ENCODE measurements at regions not wholly inside any gene's neighbourhood (a gene's known extent, or its start where the extent isn't known, plus 50 kb on each side); places are given as distances from the start of the nearest gene placed in this dataset.
"Not testable (repeated sequence)": the region's sequence is repeated elsewhere in the genome, so short reads cannot be mapped to it uniquely, and the experiment has no call there.

DNA sequence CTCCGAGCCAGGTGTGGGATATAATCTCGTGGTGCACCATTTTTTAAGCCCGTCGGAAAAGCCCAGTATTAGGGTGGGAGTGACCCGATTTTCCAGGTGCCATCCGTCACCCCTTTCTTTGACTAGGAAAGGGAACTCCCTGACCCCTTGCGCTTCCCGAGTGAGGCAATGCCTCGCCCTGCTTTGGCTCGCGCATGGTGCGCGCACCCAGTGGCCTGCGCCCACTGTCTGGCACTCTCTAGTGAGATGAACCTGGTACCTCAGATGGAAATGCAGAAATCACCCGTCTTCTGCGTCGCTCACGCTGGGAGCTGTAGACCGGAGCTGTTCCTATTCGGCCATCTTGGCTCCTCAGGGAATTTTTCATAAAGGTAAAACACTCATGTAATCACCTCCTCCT, 63.9 kb downstream of the RWDD3 start:
- not testable (repeated sequence) for DNase-seq (ENCODE audit: low read depth in 2 of 2)

DNA sequence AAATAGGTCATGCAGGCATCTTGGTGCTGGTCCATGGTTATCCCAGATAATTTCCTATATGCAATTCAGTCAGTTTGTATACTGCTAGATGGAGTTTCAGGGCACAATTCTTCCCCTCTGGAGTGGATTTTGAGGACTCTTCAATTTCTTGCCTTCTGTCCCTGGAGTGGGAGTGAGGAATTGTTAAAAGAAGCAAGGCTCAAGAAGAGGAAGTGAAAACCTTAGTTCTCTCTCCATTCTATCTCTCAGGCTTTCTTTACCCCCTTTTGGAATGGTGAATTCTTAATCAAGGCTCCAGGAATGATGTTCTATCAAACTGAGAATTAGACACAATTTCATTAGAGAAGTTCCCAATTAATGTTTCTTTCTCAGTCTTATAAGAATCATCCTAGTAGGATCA, 67.1 kb downstream of the RWDD3 start:
- DNase-seq (ENCODE audit: low read depth in 2 of 2): no peak

DNA sequence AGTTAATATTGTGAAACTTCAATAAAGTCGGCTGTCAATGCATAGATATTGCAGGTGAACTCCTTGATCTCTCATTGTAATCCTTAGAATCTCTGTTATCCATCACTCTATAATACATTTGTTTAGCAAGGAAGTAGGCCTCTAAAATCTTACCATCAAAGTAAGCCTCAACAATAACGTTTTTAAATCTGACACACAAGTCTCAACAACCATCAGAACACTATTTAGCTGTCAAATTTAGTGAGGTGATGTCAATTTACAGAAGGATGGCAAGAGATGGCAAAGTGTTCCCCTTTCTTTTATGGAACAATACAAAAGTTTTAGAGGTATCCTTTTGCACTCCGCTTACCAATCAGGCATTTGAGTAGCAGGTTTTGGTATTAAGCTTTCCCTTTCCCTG, 67.6 kb downstream of the RWDD3 start:
- DNase-seq (ENCODE audit: low read depth in 2 of 2): no peak

DNA sequence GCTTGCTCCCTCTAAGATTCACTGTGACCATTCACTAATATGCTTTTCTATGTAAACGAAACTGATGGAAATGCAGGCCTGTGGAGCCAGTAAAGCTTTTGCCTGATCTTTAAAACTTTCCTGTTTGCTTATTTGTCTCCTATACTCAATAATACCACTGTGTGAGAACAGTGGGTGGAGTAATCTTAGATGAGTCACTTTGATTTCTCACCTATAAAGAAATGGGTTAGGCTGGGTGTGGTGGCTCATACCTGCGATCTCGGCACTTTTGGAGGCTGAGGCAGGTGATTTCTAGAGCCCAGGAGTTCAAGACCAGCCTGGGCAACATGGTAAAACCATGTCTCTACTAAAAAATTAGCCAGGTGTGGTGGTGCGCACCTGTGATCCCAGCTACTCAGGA, 70.8 kb downstream of the RWDD3 start:
- no peak for DNase-seq (ENCODE audit: low read depth in 2 of 2)

DNA sequence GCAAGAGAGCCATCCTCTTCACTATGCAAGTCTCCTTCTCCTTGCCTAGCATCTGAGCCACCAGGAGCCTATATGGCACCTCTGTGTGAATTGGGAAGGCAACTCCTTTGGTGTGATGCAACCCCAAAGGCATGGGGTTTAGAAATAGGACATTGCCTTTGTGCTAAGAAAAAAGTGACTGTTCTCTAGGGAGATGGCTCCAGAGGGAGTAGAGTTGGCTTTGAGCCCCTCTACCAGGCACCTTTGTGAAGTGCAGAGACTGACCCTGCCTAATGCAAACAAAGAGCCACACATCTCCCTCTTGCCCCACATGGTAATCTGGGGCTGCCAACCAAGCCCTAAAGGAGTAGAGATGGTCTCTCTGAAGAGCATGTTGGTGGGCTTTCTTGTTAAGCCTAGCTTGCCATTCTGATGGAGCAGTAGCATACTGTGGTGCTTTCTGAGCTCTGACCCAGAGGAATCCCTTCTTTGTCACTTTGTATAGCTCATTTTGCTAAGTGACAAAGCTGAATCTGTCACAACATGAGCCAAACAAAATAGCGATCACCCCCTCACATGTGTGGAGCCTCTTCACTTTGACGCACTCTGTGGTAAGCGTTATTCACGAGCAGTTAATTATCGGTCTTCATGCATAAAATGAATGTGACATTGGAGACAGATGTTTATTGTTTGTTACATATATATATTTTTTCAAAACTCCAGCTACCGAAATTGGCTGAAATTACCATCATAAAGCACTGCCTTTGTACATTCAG, 74.4 kb downstream of the RWDD3 start:
- no peak for DNase-seq (ENCODE audit: low read depth in 2 of 2)

DNA sequence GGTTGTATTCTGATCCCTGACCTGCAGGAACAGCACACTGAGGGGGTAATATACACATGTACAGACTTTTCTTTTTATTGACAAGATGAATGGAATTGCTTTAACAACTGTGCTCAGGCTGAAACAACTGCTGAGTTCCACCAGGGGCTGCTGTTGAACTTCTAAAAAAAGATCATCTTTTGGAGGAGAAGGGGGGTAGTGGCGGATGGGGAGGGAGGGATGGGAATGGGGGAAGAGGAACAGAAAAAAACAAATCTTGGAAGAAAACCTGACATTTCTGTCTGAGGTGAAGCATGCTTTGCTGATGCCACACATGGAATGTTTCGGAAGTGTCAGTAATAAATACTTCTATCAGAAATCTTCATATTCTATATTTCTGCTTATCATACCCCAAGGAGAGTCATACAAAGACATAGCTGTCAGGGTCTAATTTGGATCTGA, 75.0 kb downstream of the RWDD3 start:
- DNase-seq (ENCODE audit: low read depth in 2 of 2): peak; percentile 7 to 11

DNA sequence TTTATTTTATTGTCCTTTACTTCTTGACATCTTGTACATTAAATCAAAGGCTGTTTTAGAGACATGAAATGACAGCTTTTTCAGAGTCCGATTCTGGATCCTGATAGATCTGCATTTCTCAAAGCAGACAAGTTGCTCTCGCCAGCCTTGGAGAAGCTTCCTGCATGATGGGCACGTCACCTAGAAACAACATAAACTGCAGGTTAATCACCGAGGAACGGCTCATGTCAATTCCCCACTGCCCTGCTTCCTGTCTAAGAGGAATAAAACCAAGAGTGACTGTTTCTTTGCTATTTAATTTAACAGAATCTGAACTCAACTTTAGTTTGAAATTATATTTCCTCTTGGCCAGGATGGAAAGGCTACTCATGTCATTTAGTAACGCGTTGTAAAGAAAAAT, 77.0 kb downstream of the RWDD3 start:
- no peak for DNase-seq (ENCODE audit: low read depth in 2 of 2)

DNA sequence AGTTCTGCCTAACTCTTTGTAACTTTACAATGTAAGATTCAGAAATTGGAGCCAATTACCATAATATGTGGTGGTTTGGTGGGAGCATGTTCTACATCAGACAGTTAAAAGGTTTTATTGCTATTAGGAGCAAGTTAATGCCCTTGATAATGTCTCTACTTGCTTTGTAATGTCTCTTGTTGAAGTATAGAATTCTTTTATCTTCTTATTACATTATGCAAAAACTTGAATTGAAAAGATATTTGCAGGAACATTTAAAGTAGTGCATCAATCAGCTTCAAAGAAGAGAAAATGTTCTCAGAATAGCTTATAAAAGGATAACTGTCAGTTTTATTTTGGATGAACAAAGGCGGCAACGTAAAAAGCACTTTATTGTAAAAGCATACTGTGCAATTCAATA, 77.8 kb downstream of the RWDD3 start:
- no peak for DNase-seq (ENCODE audit: low read depth in 2 of 2)

DNA sequence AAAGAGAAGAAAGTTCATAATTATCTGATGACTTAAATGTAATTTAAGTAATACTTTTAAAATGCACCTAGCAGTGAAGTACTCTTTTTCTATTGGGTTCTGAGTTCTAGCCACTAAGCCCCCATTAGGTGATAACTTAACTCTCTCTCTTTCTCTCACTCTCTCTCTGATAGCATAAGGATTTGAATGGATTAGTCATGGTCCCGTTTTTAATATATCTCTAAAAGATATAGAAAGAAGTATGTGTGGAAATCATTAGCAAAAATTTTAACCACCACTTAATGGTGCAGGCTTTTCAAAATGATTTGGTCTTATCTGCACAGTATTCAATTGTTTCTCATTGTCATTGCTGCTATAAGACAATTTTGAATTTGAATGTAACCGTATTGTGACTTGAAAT, 78.2 kb downstream of the RWDD3 start:
- no peak for DNase-seq (ENCODE audit: low read depth in 2 of 2)

DNA sequence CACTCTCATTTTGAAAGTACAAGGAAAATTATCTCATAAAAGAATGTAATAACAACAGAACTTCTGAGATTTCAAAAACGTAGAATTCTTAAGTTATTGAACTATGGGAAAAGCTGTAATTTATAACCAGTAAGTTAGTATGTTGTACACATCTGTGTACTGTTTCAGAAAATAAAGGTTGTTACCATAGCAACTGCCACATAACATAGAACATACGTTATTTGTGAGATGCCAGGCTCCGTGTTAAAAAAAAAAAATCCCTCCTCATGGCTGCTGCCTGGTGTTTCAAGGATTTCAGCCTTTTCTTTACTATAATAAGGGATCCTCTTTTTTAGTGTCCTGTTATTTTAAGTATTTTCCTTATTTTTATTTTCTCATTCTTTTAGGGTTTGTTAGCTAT, 79.5 kb downstream of the RWDD3 start:
- no peak for DNase-seq (ENCODE audit: low read depth in 2 of 2)

DNA sequence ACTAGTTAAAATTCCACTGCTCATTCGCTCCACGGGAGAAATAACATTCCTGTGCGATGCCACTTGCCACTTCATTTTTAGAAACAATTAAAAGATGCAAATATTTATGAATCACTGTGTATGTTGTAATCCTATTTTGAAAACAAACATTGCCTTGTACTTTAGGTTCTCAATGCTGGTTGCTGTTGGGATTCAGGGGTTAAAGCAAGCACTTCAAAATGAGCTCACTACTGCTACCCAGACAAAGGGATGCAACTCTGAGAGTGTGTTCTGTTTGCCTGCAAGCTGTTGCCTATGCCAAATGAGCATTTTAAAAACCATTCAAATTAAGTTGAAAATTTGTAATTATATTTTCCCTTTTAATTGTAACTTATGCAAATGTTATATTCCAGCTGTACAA, 87.5 kb downstream of the RWDD3 start:
- no peak for DNase-seq (ENCODE audit: low read depth in 2 of 2)

DNA sequence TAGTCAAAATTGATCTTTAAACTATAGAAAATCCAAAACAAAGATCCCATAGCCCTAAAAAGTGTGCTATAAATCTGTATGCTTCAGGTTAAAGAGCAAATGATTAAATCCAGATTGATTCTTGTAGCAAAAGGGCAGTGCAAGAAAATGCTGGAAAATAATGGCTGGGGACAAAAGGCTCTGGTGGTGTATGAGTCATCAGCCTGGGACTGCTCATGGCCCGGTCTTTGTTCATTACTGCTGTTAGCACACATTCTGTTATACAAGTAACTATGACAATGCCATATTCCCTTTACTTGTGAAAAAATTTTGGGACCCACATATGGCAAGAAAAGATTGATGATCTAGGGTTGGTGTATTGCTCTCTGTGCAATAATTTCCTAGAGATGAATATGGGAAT, 89.1 kb downstream of the RWDD3 start:
- no peak for DNase-seq (ENCODE audit: low read depth in 2 of 2)

DNA sequence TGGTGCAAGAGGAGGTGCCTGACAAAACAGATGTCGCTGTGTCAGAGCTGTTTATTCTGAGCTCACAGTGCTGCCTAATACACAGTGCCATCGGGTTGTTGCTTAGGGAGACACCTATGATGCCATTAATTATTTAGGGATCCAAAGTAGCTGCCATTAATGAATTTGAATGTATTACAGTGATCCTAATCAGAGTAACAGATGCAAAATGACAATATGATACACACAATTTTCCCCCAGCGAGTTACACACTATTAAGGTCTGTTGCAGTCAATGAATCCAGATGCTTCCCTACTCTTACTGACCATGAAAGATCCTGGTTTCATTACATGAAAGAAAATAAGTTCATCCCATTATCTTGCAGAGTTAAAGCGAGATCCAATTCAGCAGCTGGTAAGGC, 91.3 kb downstream of the RWDD3 start:
- DNase-seq (ENCODE audit: low read depth in 2 of 2): no peak

DNA sequence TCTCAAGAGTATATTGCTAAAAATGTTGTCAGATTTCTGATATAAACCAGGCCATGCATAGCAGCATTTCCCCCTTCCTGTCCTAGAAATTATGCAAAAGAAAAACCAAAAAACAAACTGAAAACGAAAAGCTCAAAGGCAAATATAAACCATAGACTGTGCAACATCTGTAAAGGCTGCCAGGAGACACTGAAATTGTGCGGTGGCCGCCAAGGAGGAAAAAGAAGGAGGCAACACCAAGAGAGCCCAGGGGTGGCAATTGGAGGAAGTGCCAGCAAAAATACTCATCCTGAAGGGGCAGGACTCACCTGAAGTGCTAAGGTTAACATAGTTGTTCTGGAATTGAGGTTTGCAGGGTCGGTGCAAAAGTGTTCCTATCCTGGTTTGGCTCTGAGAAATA, 92.0 kb downstream of the RWDD3 start:
- DNase-seq (ENCODE audit: low read depth in 2 of 2): no peak

DNA sequence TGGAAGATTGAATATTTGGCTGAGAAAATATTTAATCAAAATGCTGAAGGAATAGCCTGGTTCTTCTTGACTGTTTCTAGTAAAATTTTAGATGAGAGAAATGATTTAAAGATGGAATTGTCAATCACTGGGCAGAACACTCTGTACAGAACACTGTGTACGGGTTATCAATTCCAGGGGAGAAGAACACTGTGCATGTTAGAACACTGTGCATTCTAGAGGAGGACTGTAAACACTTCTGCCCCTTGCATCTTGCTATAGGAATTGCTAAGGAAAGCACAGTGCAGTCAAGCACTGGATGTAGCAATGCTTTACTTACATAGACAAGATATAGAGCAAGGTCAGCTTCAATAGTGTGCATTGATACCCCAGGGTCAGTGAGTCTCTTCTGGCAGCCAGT, 98.7 kb downstream of the RWDD3 start:
- no peak for DNase-seq (ENCODE audit: low read depth in 2 of 2)

DNA sequence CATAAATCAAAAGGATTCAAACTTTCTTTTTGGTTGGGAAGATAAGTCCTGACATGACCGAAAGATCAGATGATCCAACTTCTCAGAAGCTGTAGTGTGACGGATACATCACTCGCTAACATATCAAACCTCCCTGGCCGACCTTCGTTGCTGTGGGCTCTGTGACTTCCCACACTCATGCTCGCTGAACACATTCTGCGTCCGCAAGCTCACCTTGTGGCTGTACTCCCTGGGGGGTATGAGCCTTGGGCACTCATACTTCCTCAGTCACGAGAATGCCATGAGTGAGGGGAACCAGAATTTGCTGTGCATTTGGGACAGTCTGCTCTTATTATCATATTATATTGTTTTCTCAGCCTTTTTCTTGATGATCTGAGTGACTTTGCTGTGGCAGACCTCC, 105.4 kb downstream of the RWDD3 start:
- no peak for DNase-seq (ENCODE audit: low read depth in 2 of 2)

DNA sequence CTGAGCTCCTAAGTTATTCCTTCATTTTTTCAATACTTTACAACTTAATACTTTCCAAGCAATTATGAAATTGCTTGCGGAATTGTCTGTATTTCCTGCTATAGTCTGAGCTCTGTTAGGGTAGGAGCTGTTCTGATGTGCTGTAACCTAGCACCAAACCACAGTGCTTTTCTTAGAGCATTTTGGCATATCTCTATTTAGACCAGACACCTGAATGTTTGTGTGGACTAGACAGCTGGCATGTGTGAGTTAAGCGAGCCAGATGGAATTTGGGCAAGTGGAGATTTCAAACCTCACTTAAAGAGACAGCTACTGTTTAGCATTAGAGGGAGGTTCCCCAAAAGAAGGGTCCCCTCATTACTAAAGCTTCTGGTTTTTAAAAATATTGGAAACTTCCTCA, 106.1 kb downstream of the RWDD3 start:
- DNase-seq (ENCODE audit: low read depth in 2 of 2): no peak

DNA sequence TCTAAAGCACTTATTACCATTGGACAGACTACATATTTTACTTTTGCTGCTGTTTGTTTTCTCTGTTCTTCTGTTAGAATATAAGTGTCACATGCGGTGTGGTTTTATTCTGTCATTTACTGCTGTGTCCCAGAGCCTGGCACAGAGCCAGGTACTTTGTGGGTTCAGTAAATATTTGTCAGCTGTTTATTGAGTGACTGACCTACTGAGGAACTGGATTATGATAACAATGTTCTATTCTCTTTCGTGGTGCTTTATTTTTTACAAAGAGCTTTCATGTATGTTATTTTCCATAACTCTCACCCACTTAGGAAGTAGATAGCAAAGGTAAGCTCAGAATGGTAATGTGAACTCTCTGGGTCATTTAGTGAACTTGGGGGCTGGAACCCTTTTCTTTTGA, 118.8 kb downstream of the RWDD3 start:
- DNase-seq (ENCODE audit: low read depth in 2 of 2): no peak

DNA sequence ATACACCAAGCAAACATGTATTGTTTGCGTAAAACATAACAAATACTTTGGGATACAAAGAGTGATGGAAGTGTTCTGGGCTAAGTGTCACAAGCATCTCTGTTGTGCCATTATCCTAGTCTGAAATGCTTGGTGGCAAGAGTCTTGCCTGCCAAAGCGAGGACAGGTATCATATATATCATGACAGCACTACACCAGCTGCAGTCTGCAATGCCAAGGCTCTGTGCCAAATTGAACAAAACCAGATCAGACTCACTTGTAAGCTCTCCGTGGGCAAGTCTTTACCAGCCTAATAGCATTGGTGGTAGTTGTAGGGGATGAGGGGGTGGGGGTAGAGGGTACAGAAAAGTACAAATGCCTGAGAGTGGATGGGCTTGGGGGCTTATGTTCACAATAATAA, 119.2 kb downstream of the RWDD3 start:
- no peak for DNase-seq (ENCODE audit: low read depth in 2 of 2)

DNA sequence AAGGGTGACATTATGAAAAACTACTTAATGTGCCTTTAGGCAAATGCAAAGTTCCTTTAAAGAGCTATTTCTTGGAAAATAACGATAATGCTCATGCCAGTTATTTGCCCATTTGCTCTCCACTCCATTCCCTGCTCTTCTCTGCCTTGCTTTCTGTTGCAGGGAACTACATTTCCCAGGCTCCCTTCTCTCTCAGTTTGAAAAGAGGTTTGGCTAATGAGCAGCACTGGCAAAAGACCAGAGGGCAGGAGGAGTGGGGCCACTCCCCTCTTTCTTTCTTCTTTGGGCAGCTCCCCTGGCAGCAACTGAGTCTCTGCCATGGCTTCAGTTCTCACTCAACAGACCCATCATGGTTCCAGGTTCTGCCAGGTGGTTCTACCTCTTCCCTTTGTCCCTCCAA, 130.5 kb downstream of the RWDD3 start:
- DNase-seq (ENCODE audit: low read depth in 2 of 2): no peak

DNA sequence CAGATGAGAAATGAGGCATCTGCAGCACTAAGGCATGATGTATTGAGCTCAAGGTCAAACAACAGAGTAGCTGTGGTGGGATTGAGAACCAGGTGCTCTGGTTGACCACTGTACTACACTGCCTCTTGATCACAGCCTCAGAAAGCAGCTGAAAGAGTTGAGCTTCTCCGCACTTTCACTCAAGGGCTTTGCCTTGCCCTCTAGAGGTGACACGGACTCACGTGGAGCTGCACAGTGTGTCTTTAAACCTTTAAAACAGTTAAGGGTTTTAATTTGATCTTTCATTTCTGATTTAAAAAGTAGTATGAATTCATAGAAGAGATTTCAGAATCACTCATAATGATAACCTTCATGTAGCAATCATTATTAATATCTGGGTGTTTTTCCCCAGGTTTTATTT, 132.5 kb downstream of the RWDD3 start:
- no peak for DNase-seq (ENCODE audit: low read depth in 2 of 2)

DNA sequence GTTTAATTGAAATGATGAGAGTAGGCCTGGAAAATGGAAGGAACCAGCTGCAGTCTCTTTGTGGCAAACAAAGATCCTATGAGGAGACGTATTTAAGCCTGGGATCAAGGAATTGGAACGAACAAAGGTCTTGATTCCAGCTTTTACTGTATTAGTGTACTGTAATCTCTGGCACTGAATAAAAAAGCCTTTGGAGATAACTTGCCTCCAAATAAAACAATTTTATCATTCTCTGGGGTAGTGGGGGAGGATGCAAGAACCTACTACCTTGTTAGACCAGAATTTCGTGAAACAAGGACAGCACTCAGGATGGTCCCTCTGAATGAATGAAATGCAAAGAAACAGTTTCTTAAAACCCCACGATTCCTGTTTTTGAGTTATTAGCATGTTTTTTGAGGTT, 134.2 kb downstream of the RWDD3 start:
- no peak for DNase-seq (ENCODE audit: low read depth in 2 of 2)

DNA sequence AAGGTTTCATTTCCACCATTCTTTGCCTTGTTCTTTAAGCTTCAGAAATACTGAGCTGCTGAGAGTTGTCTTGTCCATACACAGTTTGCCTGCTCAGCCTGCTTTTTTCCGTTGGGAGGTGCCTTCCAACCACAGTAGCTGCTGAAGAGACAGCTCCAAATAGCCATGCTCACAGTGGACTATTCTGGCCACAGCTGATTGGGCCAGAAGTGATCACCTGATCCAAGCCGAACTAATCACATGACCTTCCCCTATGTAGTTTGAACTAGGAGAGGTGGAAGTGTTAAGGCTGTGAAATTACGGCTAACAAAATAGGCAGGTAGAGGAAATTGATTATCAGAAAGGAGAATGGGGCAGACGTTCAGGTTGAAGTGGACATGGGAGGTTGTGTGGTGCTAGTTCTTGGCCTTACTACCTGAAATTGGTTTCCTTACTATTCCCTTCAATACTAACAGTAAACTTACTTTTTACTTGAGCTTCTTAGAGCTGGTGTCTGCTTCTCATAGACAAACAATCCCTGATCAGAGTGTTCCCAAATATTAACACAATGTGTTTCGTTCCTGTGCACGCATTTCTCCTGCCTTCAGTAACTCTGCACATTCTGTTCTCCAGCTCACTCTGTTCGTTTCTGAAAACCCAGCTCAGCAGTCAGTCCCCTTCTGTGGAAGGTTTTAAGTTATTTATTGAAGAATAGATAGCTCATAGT, 136.1 kb downstream of the RWDD3 start:
- no peak for DNase-seq (ENCODE audit: low read depth in 2 of 2)
